Upper lobe of left lung (tissue), 4 donors: ENCODE measurements at regions not wholly inside any gene's neighbourhood (a gene's known extent, or its start where the extent isn't known, plus 50 kb on each side); places are given as distances from the start of the nearest gene placed in this dataset.

ENCODE experiments used
- CTCF ChIP-seq, 6 experiments: fragments of 450-650 bp in 4 of 6; fragments of 200-600 bp in 2 of 6; sonication (generic) in 2 of 6; IDR thresholded peaks; one replicate each; pipeline ENCODE4 v1.5.1; 2016 to 2019; ENCODE audit warnings: antibody characterized with exemption in 6 of 6
- EP300 ChIP-seq, 4 donors: sonication (generic); formaldehyde crosslinking; IDR thresholded peaks; one replicate each; pipeline ENCODE4 v1.5.1; 2017; ENCODE audit warnings: antibody characterized with exemption in 4 of 4, control low read depth in 2 of 4

GRCh38 chr10:128487517-128487916 lies 361.3 kb upstream of the MKI67 start:
- no peak for TF ChIP-seq EP300 (IDR thresholded peaks at IDR 0.05)
- TF ChIP-seq CTCF (IDR thresholded peaks at IDR 0.05), result no peak
